Upper lobe of left lung (tissue), 4 donors: ENCODE measurements at regions not wholly inside any gene's neighbourhood (a gene's known extent, or its start where the extent isn't known, plus 50 kb on each side); places are given as distances from the start of the nearest gene placed in this dataset.

Experiments used
- CTCF ChIP-seq, 6 experiments: fragments of 450-650 bp in 4 of 6; fragments of 200-600 bp in 2 of 6; sonication (generic) in 2 of 6; IDR thresholded peaks; one replicate each; pipeline ENCODE4 v1.5.1; 2016 to 2019; ENCODE audit warnings: antibody characterized with exemption in 6 of 6
- POLR2A ChIP-seq, 4 donors: fragments of 450-650 bp; IDR thresholded peaks; one replicate each; pipeline ENCODE4 v1.5.1; 2016 to 2017; ENCODE audit warnings: antibody characterized with exemption in 4 of 4, mild to moderate bottlenecking in 2 of 4
- POLR2AphosphoS5 ChIP-seq, 2 donors: sonication (generic); formaldehyde crosslinking; IDR thresholded peaks; one replicate each; pipeline ENCODE4 v1.5.1; 2017; ENCODE audit warnings: antibody characterized with exemption in 2 of 2

GRCh38 chr12:93229494-93230325, 148.0 kb upstream of the NUDT4 start:
- TF ChIP-seq POLR2AphosphoS5 (IDR thresholded peaks at IDR 0.05) (no peak), POLR2A (IDR thresholded peaks at IDR 0.05) (no peak), CTCF (IDR thresholded peaks at IDR 0.05) (no peak)
